GM06990 (cell line): ENCODE measurements at regions not wholly inside any gene's neighbourhood (a gene's known extent, or its start where the extent isn't known, plus 50 kb on each side); places are given as distances from the start of the nearest gene placed in this dataset.

Source experiments
- DNase-seq: peaks from one replicate; pipeline ENCODE4 v3.0.0-alpha.2; 2011; ENCODE audit not compliant: insufficient read length; ENCODE audit errors: extremely low read depth
- H3K27me3 ChIP-seq: replicated peaks from 2 replicates; pipeline ENCODE4 v1.6.0; 2011; ENCODE audit warnings: low read length; ENCODE audit not compliant: control insufficient read depth, insufficient read depth
- H3K36me3 ChIP-seq: 2 replicates; pipeline ENCODE4 v1.5.1; 2011; ENCODE audit warnings: low read length; ENCODE audit not compliant: control insufficient read depth, insufficient read depth
- H3K4me3 ChIP-seq: replicated peaks from 2 replicates; pipeline ENCODE4 v1.5.1; 2011; ENCODE audit warnings: low read depth, mild to moderate bottlenecking, control low read depth, low read length
- TF ChIP-seq, protein P1 (sequence below): IDR thresholded peaks from 2 replicates; pipeline ENCODE4 v1.5.1; 2011; ENCODE audit warnings: low read length, control low read depth, mild to moderate bottlenecking, inconsistent platforms; ENCODE audit not compliant: insufficient read depth, poor library complexity, severe bottlenecking

DNA sequence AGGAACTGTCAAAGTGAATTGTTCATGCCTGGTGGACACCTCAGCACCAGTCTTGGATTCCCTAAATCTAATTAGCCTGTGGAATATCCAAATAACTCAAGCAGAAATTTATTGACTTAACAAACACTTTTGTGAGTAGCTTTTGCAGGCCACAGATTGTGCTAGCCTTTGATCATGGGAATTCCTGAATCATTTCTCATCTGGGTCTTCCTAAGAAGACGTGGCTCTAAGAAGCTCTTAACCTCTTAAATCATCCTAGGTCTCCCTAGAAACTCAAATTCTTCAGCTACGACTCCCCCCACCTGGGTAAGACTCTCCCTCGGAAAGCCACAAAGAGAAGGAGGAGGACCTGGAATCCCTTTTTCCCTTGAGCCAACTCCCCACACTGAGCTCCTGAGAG lies 53.8 kb upstream of the PSEN2 start:
- no peak for DNase-seq
- no peak overlapping the region for H3K4me3 ChIP-seq

GRCh38 chr1:226814751-226815537 lies 55.5 kb upstream of the PSEN2 start:
- Histone ChIP-seq H3K27me3 (no peaks in the 10 kb centered on the region), H3K4me3 (no peak overlapping the region), H3K36me3 (no peaks in the 10 kb centered on the region)
- TF ChIP-seq, protein P1, sequence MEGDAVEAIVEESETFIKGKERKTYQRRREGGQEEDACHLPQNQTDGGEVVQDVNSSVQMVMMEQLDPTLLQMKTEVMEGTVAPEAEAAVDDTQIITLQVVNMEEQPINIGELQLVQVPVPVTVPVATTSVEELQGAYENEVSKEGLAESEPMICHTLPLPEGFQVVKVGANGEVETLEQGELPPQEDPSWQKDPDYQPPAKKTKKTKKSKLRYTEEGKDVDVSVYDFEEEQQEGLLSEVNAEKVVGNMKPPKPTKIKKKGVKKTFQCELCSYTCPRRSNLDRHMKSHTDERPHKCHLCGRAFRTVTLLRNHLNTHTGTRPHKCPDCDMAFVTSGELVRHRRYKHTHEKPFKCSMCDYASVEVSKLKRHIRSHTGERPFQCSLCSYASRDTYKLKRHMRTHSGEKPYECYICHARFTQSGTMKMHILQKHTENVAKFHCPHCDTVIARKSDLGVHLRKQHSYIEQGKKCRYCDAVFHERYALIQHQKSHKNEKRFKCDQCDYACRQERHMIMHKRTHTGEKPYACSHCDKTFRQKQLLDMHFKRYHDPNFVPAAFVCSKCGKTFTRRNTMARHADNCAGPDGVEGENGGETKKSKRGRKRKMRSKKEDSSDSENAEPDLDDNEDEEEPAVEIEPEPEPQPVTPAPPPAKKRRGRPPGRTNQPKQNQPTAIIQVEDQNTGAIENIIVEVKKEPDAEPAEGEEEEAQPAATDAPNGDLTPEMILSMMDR = no peak
- no peak for DNase-seq

More for the DNA sequence above, 53.8 kb upstream of the PSEN2 start:
- TF ChIP-seq, protein P1 = no peak
- Histone ChIP-seq H3K36me3 (no peaks in the 10 kb centered on the region), H3K27me3 (no peaks in the 10 kb centered on the region)

GRCh38 chr1:226813671-226814591 lies 56.5 kb upstream of the PSEN2 start:
- no peaks in the 10 kb centered on the region for H3K27me3 ChIP-seq
- DNase-seq = no peak
- TF ChIP-seq, protein P1 = no peak
- no peak overlapping the region for H3K4me3 ChIP-seq
- no peaks in the 10 kb centered on the region for H3K36me3 ChIP-seq

GRCh38 chr1:226810681-226811080 lies 59.7 kb upstream of the PSEN2 start:
- TF ChIP-seq, protein P1 = no peak

DNA sequence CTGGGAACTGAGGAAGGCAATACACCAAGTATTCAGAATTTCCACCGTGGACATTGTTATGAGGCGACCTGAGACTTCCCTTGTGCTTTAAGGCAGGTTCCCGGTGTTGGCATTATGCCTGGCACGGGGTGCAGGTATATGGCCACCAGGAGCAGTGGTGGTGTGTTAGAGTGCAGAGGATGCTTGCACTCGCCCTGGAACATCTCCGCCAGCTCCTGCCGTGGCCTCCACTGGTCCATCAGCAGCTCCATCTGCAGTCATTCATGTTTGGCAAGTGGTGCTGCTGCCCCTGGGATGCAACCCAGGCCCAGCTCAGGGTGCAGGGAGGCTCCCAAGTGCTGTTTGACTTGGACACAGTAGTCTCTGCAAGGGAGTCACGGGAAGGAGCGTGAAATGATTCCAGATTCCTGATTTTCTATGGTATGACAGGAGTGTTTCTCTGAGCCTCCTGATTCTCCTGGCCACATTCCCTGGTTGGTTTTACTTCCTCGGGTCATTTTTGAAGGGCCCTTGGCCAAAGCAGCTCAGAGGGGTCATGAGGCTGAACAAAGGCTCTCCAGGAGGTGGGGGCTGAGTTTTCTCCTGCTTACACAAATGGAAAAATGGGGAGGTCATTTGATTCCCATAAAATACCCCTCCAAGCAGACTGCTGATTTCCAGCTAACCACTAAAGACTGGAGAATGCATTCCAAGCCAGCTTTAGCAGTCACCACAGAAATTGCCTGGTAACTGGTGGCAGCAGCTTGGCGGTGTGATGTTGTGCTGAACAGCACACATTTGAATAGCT lies 60.4 kb upstream of the PSEN2 start:
- H3K36me3 ChIP-seq = no peaks in the 10 kb centered on the region
- DNase-seq = no peak
- H3K4me3 ChIP-seq = no peak overlapping the region
- TF ChIP-seq, protein P1 = no peak
- H3K27me3 ChIP-seq = no peaks in the 10 kb centered on the region

More at GRCh38 chr1:226810681-226811080, 59.7 kb upstream of the PSEN2 start:
- H3K4me3 ChIP-seq = no peak overlapping the region
- no peak for DNase-seq
- no peaks in the 10 kb centered on the region for H3K36me3 ChIP-seq
- H3K27me3 ChIP-seq = no peaks in the 10 kb centered on the region
